Lung (tissue), 11 donors: ENCODE measurements at regions not wholly inside any gene's neighbourhood (a gene's known extent, or its start where the extent isn't known, plus 50 kb on each side); places are given as distances from the start of the nearest gene placed in this dataset.

Experiments used
- ATAC-seq: fragments of 200-7000 bp; cut with Tn5 transposase; one replicate; pipeline ENCODE4 v1.9.1; 2020; ENCODE audit warnings: moderate number of reproducible peaks; ENCODE audit not compliant: insufficient read depth, low FRiP score
- DNase-seq, 3 donors: peaks; one replicate each; pipeline ENCODE4 v3.0.0-alpha.2; 2013 to 2017
- H3K27ac ChIP-seq, 2 donors: one replicate each; pipeline ENCODE4 v1.5.1; 2013; ENCODE audit warnings: mild to moderate bottlenecking in 2 of 2, moderate library complexity in 2 of 2, control low read depth in 1 of 2, inconsistent platforms in 1 of 2, low read depth in 1 of 2, low read length in 1 of 2
- H3K27me3 ChIP-seq, 3 donors: one replicate each; pipeline ENCODE4 v1.5.1; 2013; ENCODE audit warnings: low read length in 2 of 3; ENCODE audit not compliant: control insufficient read depth in 3 of 3, insufficient read depth in 3 of 3
- H3K36me3 ChIP-seq, 4 donors: one replicate each; pipeline ENCODE4 v1.5.1; 2013; ENCODE audit warnings: low read length in 4 of 4, mild to moderate bottlenecking in 1 of 4, moderate library complexity in 1 of 4; ENCODE audit not compliant: control insufficient read depth in 4 of 4, insufficient read depth in 4 of 4
- H3K4me1 ChIP-seq, 5 donors: one replicate each; pipeline ENCODE4 v1.5.1; 2013; ENCODE audit warnings: low read length in 5 of 5, mild to moderate bottlenecking in 2 of 5, moderate library complexity in 1 of 5; ENCODE audit not compliant: control insufficient read depth in 5 of 5, insufficient read depth in 5 of 5
- H3K4me3 ChIP-seq: one replicate; pipeline ENCODE4 v1.5.1; 2013; ENCODE audit warnings: mild to moderate bottlenecking, control low read depth, moderate library complexity
- H3K9ac ChIP-seq, 2 donors: one replicate each; pipeline ENCODE4 v1.5.1; 2013; ENCODE audit warnings: low read length in 2 of 2, control low read depth in 1 of 2; ENCODE audit not compliant: insufficient read depth in 1 of 2
- H3K9me3 ChIP-seq, 4 donors: one replicate each; pipeline ENCODE4 v1.5.1; 2013; ENCODE audit warnings: low read length in 3 of 4, mild to moderate bottlenecking in 1 of 4, moderate library complexity in 1 of 4; ENCODE audit not compliant: control insufficient read depth in 4 of 4, insufficient read depth in 3 of 4
- CTCF ChIP-seq: IDR thresholded peaks from 2 replicates; pipeline ENCODE4 v1.5.1; 2012; ENCODE audit warnings: mild to moderate bottlenecking; ENCODE audit errors: control extremely low read depth, extremely low read depth
- WGBS, 2 donors: extraction: QIAGEN DNeasy Blood & Tissue Kit; methylation state at CpG; one replicate each; pipeline ENCODE4 v1.1.7; 2013; 5-methylcytosine and 5-hydroxymethylcytosine counted together
- donor health status: control.
- donor health status: control.
- donor health status: Bipolar disorder and iron deficiency.
- donor health status: healthy.
- donor health status: DM: yes; HTN: yes; CAD: no.

GRCh38 chr12:25326326-25326725 is 75.6 kb upstream of the KRAS start:
- H3K27me3 ChIP-seq: no peaks in the 10 kb centered on the region
- 90 to 93% methylated on average over 2 of the region's 2 CpGs for WGBS, 2 donors
- H3K27ac ChIP-seq: no peak overlapping the region
- H3K4me3 ChIP-seq: no peak overlapping the region
- H3K4me1 ChIP-seq: peaks cover 0 to 9% (median 2%) of the 10 kb centered on the region in 5 donors
- no peaks in the 10 kb centered on the region for H3K36me3 ChIP-seq
- H3K9ac ChIP-seq: no peak overlapping the region
- DNase-seq: no peak
- H3K9me3 ChIP-seq: no peaks in the 10 kb centered on the region
- no peak for TF ChIP-seq CTCF
- no peak for ATAC-seq

- H3K4me3 ChIP-seq: no peak overlapping the region
- ATAC-seq: no peak
- 65 to 77% methylated on average over 2 of the region's 2 CpGs for WGBS, 2 donors
Measured at GRCh38 chr12:25324861-25325260, 74.1 kb upstream of the KRAS start.

GRCh38 chr12:25323581-25323982 is 72.9 kb upstream of the KRAS start:
- Histone ChIP-seq H3K27ac (no peak overlapping the region), H3K9ac (no peak overlapping the region), H3K4me3 (no peak overlapping the region), H3K36me3 (no peaks in the 10 kb centered on the region), H3K27me3 (no peaks in the 10 kb centered on the region), H3K4me1 (peaks cover 0 to 9% (median 2%) of the 10 kb centered on the region in 5 donors), H3K9me3 (no peaks in the 10 kb centered on the region)
- ATAC-seq (no peak), DNase-seq (peak; percentile 19 to 61 (median 54))
- WGBS, 2 donors: 74 to 86% methylated on average over 2 of the region's 2 CpGs
- TF ChIP-seq CTCF: no peak

More at GRCh38 chr12:25324861-25325260, 74.1 kb upstream of the KRAS start:
- Histone ChIP-seq H3K36me3 (no peaks in the 10 kb centered on the region), H3K9me3 (no peaks in the 10 kb centered on the region), H3K27ac (no peak overlapping the region), H3K27me3 (no peaks in the 10 kb centered on the region), H3K9ac (no peak overlapping the region), H3K4me1 (peaks cover 0 to 9% (median 2%) of the 10 kb centered on the region in 5 donors)
- DNase-seq: no peak
- no peak for TF ChIP-seq CTCF

GRCh38 chr12:25322918-25323531 is 72.3 kb upstream of the KRAS start:
- Histone ChIP-seq H3K9ac (no peak overlapping the region), H3K27me3 (no peaks in the 10 kb centered on the region), H3K4me1 (peaks cover 0 to 9% (median 2%) of the 10 kb centered on the region in 5 donors), H3K27ac (no peak overlapping the region), H3K36me3 (no peaks in the 10 kb centered on the region), H3K9me3 (no peaks in the 10 kb centered on the region), H3K4me3 (no peak overlapping the region)
- WGBS, 2 donors: 30 to 48% methylated on average over 3 of the region's 3 CpGs
- no peak for TF ChIP-seq CTCF
- ATAC-seq (no peak), DNase-seq (peak in 2 of 3 donors; percentile 22 to 45)
